ENCODE measurements at regions not wholly inside any gene's neighbourhood (a gene's known extent, or its start where the extent isn't known, plus 50 kb on each side); places are given as distances from the start of the nearest gene placed in this dataset.
A peak's percentile ranks its signal among the peaks of the same experiment; 100 is the strongest.

GRCh38 chr1:30334767-30335166, 388.6 kb downstream of the MATN1 start:
- Histone ChIP-seq H3K4me1 (ENCODE audit: control insufficient read depth, insufficient read depth, low read length) (no peaks in the 10 kb centered on the region), H3K4me3 (ENCODE audit: low read length) (no peak overlapping the region), H3K9me3 (ENCODE audit: control insufficient read depth, low read length) (no peaks in the 10 kb centered on the region), H3K27me3 (ENCODE audit: control insufficient read depth, insufficient read depth, low read length, poor library complexity, severe bottlenecking) (no peaks in the 10 kb centered on the region), H3K27ac (ENCODE audit: low read depth, low read length) (no peak overlapping the region), H3K36me3 (ENCODE audit: control insufficient read depth, insufficient read depth, low read length) (no peaks in the 10 kb centered on the region), H3K9ac (ENCODE audit: extremely low read depth, low read length, poor library complexity, severe bottlenecking) (no peak overlapping the region)
- Mint-ChIP-seq H3K4me3 (no peak overlapping the region), H3K27ac (no peak overlapping the region), H3K9me3 (no peaks in the 10 kb centered on the region), H3K27me3 (ENCODE audit: insufficient read depth) (no peaks in the 10 kb centered on the region), H3K4me1 (peaks cover 13% of the 10 kb centered on the region), H3K36me3 (ENCODE audit: low read depth) (no peaks in the 10 kb centered on the region)
- TF ChIP-seq, protein P1, sequence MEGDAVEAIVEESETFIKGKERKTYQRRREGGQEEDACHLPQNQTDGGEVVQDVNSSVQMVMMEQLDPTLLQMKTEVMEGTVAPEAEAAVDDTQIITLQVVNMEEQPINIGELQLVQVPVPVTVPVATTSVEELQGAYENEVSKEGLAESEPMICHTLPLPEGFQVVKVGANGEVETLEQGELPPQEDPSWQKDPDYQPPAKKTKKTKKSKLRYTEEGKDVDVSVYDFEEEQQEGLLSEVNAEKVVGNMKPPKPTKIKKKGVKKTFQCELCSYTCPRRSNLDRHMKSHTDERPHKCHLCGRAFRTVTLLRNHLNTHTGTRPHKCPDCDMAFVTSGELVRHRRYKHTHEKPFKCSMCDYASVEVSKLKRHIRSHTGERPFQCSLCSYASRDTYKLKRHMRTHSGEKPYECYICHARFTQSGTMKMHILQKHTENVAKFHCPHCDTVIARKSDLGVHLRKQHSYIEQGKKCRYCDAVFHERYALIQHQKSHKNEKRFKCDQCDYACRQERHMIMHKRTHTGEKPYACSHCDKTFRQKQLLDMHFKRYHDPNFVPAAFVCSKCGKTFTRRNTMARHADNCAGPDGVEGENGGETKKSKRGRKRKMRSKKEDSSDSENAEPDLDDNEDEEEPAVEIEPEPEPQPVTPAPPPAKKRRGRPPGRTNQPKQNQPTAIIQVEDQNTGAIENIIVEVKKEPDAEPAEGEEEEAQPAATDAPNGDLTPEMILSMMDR (conservative IDR thresholded peaks at IDR 0.05), result no peak
- 83% methylated on average over 2 of the region's 2 CpGs; no CpG with 5 or more reads in 1 of the 2 experiments for WGBS, 2 experiments (ENCODE audit: insufficient coverage in 1 of 2, insufficient read length in 1 of 2)
- no peak for DNase-seq

- no peaks in the 10 kb centered on the region for H3K27me3 ChIP-seq (ENCODE audit: control insufficient read depth, insufficient read depth, low read length, poor library complexity, severe bottlenecking)
- TF ChIP-seq, protein P1 (conservative IDR thresholded peaks at IDR 0.05), result no peak
- WGBS, 2 experiments (ENCODE audit: insufficient coverage in 1 of 2, insufficient read length in 1 of 2), result 87 to 96% methylated on average over 10 to 18 of the region's 18 CpGs
Observed at GRCh38 chr1:30332116-30333094, 391.0 kb downstream of the MATN1 start.

GRCh38 chr1:30331415-30332065, 391.8 kb downstream of the MATN1 start:
- DNase-seq, result peak; percentile 29
- 90 to 91% methylated on average over 2 to 8 of the region's 8 CpGs for WGBS, 2 experiments (ENCODE audit: insufficient coverage in 1 of 2, insufficient read length in 1 of 2)
- no peak overlapping the region for H3K27ac Mint-ChIP-seq
- H3K4me3 Mint-ChIP-seq, result no peak overlapping the region
- Histone ChIP-seq H3K4me1 (ENCODE audit: control insufficient read depth, insufficient read depth, low read length) (no peaks in the 10 kb centered on the region), H3K9me3 (ENCODE audit: control insufficient read depth, low read length) (no peaks in the 10 kb centered on the region), H3K9ac (ENCODE audit: extremely low read depth, low read length, poor library complexity, severe bottlenecking) (no peak overlapping the region), H3K27ac (ENCODE audit: low read depth, low read length) (no peak overlapping the region), H3K4me3 (ENCODE audit: low read length) (no peak overlapping the region), H3K27me3 (ENCODE audit: control insufficient read depth, insufficient read depth, low read length, poor library complexity, severe bottlenecking) (no peaks in the 10 kb centered on the region), H3K36me3 (ENCODE audit: control insufficient read depth, insufficient read depth, low read length) (no peaks in the 10 kb centered on the region)
- no peaks in the 10 kb centered on the region for H3K9me3 Mint-ChIP-seq
- TF ChIP-seq, protein P1 (conservative IDR thresholded peaks at IDR 0.05), result no peak
- H3K27me3 Mint-ChIP-seq (ENCODE audit: insufficient read depth), result peaks cover 8% of the 10 kb centered on the region
- H3K36me3 Mint-ChIP-seq (ENCODE audit: low read depth), result no peaks in the 10 kb centered on the region
- peaks cover 13% of the 10 kb centered on the region for H3K4me1 Mint-ChIP-seq

More at GRCh38 chr1:30332116-30333094, 391.0 kb downstream of the MATN1 start:
- Histone ChIP-seq H3K27ac (ENCODE audit: low read depth, low read length) (no peak overlapping the region), H3K9me3 (ENCODE audit: control insufficient read depth, low read length) (no peaks in the 10 kb centered on the region), H3K9ac (ENCODE audit: extremely low read depth, low read length, poor library complexity, severe bottlenecking) (no peak overlapping the region), H3K4me3 (ENCODE audit: low read length) (no peak overlapping the region), H3K36me3 (ENCODE audit: control insufficient read depth, insufficient read depth, low read length) (no peaks in the 10 kb centered on the region), H3K4me1 (ENCODE audit: control insufficient read depth, insufficient read depth, low read length) (no peaks in the 10 kb centered on the region)
- no peak overlapping the region for H3K4me3 Mint-ChIP-seq
- H3K27me3 Mint-ChIP-seq (ENCODE audit: insufficient read depth), result peaks cover 6% of the 10 kb centered on the region
- H3K9me3 Mint-ChIP-seq, result no peaks in the 10 kb centered on the region
- peak; percentile 65 for DNase-seq
- H3K36me3 Mint-ChIP-seq (ENCODE audit: low read depth), result no peaks in the 10 kb centered on the region
- peaks cover 13% of the 10 kb centered on the region for H3K4me1 Mint-ChIP-seq
- H3K27ac Mint-ChIP-seq, result no peak overlapping the region

Data from endodermal cell (in vitro differentiated cells).